Mammary epithelial cell (primary cell): ENCODE measurements at regions not wholly inside any gene's neighbourhood (a gene's known extent, or its start where the extent isn't known, plus 50 kb on each side); places are given as distances from the start of the nearest gene placed in this dataset.

ENCODE experiments used
- CTCF ChIP-seq, 2 donors: IDR thresholded peaks in 1 of 2; conservative IDR thresholded peaks in 1 of 2; 2 replicates each; pipeline ENCODE4 v1.5.1; 2011 to 2012; ENCODE audit warnings: inconsistent platforms in 2 of 2, low read length in 2 of 2, mild to moderate bottlenecking in 2 of 2, control low read depth in 1 of 2, low read depth in 1 of 2; ENCODE audit not compliant: insufficient read depth in 1 of 2; ENCODE audit errors: extremely low read depth in 1 of 2
- EZH2 ChIP-seq: IDR thresholded peaks from 2 replicates; pipeline ENCODE4 v1.6.1; 2012; ENCODE audit warnings: low read length, inconsistent platforms, borderline replicate concordance

DNA sequence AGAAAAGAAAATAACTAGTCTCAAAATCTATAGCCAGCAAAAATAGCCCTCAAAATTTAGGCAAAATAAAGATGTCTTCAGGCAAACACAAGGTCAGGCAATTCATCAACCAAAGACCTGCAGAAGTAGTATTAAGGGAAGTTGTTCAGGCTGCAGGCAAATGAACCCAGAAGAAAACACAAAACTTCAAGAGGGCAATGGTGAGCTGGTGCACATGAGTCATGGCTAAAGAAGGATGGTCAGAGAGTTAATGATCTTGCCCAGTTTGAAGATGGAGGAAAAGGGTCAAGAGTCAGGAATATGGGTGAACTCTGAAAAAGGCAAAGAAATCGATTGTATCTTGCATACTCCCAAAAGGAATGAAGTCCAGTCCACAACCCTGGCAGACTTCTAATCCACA, 83.1 kb upstream of the FAT4 start:
- no peak for TF ChIP-seq CTCF (conservative IDR thresholded peaks at IDR 0.05 in 1 of 2, IDR thresholded peaks at IDR 0.05 in 1 of 2; ENCODE audit: extremely low read depth in 1 of 2, insufficient read depth in 1 of 2, low read depth in 1 of 2, low read length in 2 of 2)
- TF ChIP-seq EZH2, result no peak
